ENCODE measurements at regions not wholly inside any gene's neighbourhood (a gene's known extent, or its start where the extent isn't known, plus 50 kb on each side); places are given as distances from the start of the nearest gene placed in this dataset.

DNA sequence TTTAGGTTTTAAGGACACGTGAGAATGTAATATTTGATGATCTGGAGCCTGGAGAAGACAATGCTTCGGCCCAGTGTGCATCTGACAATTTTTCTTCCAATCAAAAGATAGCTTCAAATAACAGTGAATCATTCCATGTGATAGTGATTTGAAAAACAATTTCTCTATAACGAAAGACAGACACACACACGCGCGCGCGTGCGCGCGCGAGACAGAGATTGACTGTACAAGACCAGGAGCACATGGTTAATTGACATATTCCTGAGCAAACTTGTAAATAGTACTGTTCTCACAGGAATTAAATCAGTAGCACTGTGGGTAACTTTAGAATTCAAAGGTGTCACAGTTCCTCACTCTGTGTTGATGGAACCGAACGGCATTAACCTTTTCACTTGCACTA, 287.5 kb upstream of the LMO3 start:
- H3K4me1 ChIP-seq (ENCODE audit: insufficient read depth, low read length) = no peaks in the 10 kb centered on the region
- no peak overlapping the region for H3K14ac ChIP-seq (ENCODE audit: insufficient read depth, low read length)
- H3K79me1 ChIP-seq (ENCODE audit: insufficient read depth, low read depth, low read length, poor library complexity, severe bottlenecking) = no peaks in the 10 kb centered on the region
- H3K4ac ChIP-seq (ENCODE audit: low read depth, low read length) = no peak overlapping the region
- H2BK20ac ChIP-seq (ENCODE audit: low read depth, low read length, poor library complexity, severe bottlenecking) = no peak overlapping the region
- H2BK15ac ChIP-seq (ENCODE audit: low read depth, low read length) = no peak overlapping the region
- TF ChIP-seq, protein P1, sequence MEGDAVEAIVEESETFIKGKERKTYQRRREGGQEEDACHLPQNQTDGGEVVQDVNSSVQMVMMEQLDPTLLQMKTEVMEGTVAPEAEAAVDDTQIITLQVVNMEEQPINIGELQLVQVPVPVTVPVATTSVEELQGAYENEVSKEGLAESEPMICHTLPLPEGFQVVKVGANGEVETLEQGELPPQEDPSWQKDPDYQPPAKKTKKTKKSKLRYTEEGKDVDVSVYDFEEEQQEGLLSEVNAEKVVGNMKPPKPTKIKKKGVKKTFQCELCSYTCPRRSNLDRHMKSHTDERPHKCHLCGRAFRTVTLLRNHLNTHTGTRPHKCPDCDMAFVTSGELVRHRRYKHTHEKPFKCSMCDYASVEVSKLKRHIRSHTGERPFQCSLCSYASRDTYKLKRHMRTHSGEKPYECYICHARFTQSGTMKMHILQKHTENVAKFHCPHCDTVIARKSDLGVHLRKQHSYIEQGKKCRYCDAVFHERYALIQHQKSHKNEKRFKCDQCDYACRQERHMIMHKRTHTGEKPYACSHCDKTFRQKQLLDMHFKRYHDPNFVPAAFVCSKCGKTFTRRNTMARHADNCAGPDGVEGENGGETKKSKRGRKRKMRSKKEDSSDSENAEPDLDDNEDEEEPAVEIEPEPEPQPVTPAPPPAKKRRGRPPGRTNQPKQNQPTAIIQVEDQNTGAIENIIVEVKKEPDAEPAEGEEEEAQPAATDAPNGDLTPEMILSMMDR (conservative IDR thresholded peaks at IDR 0.05) = no peak
- no peaks in the 10 kb centered on the region for H4K20me1 ChIP-seq (ENCODE audit: control insufficient read depth, insufficient read depth, insufficient read length)
- no peaks in the 10 kb centered on the region for H3K79me2 ChIP-seq (ENCODE audit: insufficient read depth, low read length)
- no peak overlapping the region for H3K23ac ChIP-seq (ENCODE audit: insufficient read length, low read depth, low read length)
- WGBS (ENCODE audit: extremely low coverage, insufficient read length, low lambda C conversion rate) = no CpG with 5 or more reads among the region's 14 CpGs
- no peak overlapping the region for H2BK12ac ChIP-seq (ENCODE audit: insufficient read length, low read depth, low read length)
- no peak overlapping the region for H2AK5ac ChIP-seq (ENCODE audit: insufficient read length, low read length)
- Mint-ChIP-seq H3K27ac (no peak overlapping the region), H3K36me3 (ENCODE audit: insufficient read depth in 1 of 3, low read depth in 3 of 3) (no peaks in the 10 kb centered on the region; a peak in 1 of 7 replicates), H3K4me3 (no peak overlapping the region), H3K9me3 (peaks cover 3% of the 10 kb centered on the region in 2 experiments; a peak in 4 of 5 replicates), H3K27me3 (ENCODE audit: low read depth) (no peaks in the 10 kb centered on the region), H3K4me1 (no peaks in the 10 kb centered on the region)
- H3K4me2 ChIP-seq (ENCODE audit: insufficient read depth, insufficient read length, low read length) = no peak overlapping the region
- H2AFZ ChIP-seq (ENCODE audit: low read length) = no peak overlapping the region
- H3K9ac ChIP-seq (ENCODE audit: extremely low read depth, insufficient read length, low read length) = no peak overlapping the region
- H3K18ac ChIP-seq (ENCODE audit: insufficient read length, low read depth, low read length) = no peak overlapping the region
- no peaks in the 10 kb centered on the region for H3K9me3 ChIP-seq (ENCODE audit: control insufficient read depth, low read depth, low read length)
- no peak overlapping the region for H3K56ac ChIP-seq (ENCODE audit: insufficient read length, low read depth, low read length)
- H4K8ac ChIP-seq (replicated peaks; ENCODE audit: insufficient read length, low read depth, low read length) = no peak overlapping the region
- no peak overlapping the region for H4K91ac ChIP-seq (ENCODE audit: insufficient read length, low read depth, low read length)
- H2BK120ac ChIP-seq (ENCODE audit: low read depth, low read length, poor library complexity, severe bottlenecking) = no peak overlapping the region
- no peak overlapping the region for H3K27ac ChIP-seq (ENCODE audit: insufficient read length, low read depth, low read length)
- no peak overlapping the region for H4K5ac ChIP-seq (ENCODE audit: insufficient read length, low read depth, low read length)
- no peak overlapping the region for H2BK5ac ChIP-seq (ENCODE audit: insufficient read length, low read length)
- no peak overlapping the region for H3T11ph ChIP-seq (ENCODE audit: low read length)
- no peaks in the 10 kb centered on the region for H3K23me2 ChIP-seq (ENCODE audit: insufficient read length, low read depth, low read length, poor library complexity, severe bottlenecking)
- no peak for DNase-seq
- H3K27me3 ChIP-seq (ENCODE audit: insufficient read depth, low read length) = no peaks in the 10 kb centered on the region
